ENCODE measurements at regions not wholly inside any gene's neighbourhood (a gene's known extent, or its start where the extent isn't known, plus 50 kb on each side); places are given as distances from the start of the nearest gene placed in this dataset. TPM values are rescaled to one million over a fixed set of nuclear protein-coding genes. Genes with fewer than 3 reads are reported as not detected.

Small RNA genes lying in the stretch of these regions (small RNA-seq; reads per million reads assigned to genes)
- not detected for gene CICP10 (ENCODE audit: low replicate concordance)
- gene SEPT14P2 (ENCODE audit: low replicate concordance), result not detected

Data from lung (tissue), 1 donor.